ENCODE measurements at regions not wholly inside any gene's neighbourhood (a gene's known extent, or its start where the extent isn't known, plus 50 kb on each side); places are given as distances from the start of the nearest gene placed in this dataset.

DNA sequence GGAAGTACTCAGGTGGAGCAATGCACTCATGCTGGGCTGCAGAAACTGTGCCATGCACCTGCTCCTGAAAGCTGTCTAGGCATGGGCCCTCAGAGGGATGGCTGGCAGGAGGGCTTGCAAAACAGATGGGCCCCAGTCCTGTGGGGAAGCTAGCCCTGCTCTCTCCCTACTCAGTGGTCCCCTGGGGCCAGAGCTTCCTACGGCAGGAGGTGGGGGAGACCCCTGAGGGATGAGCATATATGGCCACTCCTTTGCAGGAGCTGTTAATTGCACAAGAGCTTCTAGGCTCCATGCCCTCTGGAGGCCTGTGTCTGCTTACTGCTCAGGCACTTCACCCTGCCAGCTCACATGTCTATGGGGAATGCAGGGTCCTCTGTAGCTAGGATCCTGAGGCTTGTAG is 545.3 kb upstream of the PTPRD start:
- TF ChIP-seq ARNT (IDR thresholded peaks at IDR 0.05) = no peak
- no peak for TF ChIP-seq LEF1 (IDR thresholded peaks at IDR 0.05; ENCODE audit: borderline replicate concordance)
- no peak for TF ChIP-seq TARDBP (IDR thresholded peaks at IDR 0.05)
- TF ChIP-seq NFRKB (IDR thresholded peaks at IDR 0.05) = no peak
- no peak for TF ChIP-seq SP1 (IDR thresholded peaks at IDR 0.05)
- TF ChIP-seq FOXK2 (IDR thresholded peaks at IDR 0.05) = no peak
- TF ChIP-seq CTBP1 (IDR thresholded peaks at IDR 0.05; ENCODE audit: borderline replicate concordance) = no peak
- TF ChIP-seq FOXM1 (IDR thresholded peaks at IDR 0.05; ENCODE audit: borderline replicate concordance) = no peak
- no peak for TF ChIP-seq BHLHE40 (IDR thresholded peaks at IDR 0.05; ENCODE audit: borderline replicate concordance)
- no peak for TF ChIP-seq ELF4 (IDR thresholded peaks at IDR 0.05)
- TF ChIP-seq SUZ12 (IDR thresholded peaks at IDR 0.05) = no peak
- TF ChIP-seq HDGF (IDR thresholded peaks at IDR 0.05; ENCODE audit: borderline replicate concordance) = no peak
- TF ChIP-seq, protein P1, sequence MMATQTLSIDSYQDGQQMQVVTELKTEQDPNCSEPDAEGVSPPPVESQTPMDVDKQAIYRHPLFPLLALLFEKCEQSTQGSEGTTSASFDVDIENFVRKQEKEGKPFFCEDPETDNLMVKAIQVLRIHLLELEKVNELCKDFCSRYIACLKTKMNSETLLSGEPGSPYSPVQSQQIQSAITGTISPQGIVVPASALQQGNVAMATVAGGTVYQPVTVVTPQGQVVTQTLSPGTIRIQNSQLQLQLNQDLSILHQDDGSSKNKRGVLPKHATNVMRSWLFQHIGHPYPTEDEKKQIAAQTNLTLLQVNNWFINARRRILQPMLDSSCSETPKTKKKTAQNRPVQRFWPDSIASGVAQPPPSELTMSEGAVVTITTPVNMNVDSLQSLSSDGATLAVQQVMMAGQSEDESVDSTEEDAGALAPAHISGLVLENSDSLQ (IDR thresholded peaks at IDR 0.05) = no peak
- TF ChIP-seq FOXA1 (IDR thresholded peaks at IDR 0.05) = no peak
- TF ChIP-seq ZNF384 (IDR thresholded peaks at IDR 0.05) = no peak
- no peak for TF ChIP-seq L3MBTL2 (conservative IDR thresholded peaks at IDR 0.05)
- no peak for DNase-seq (ENCODE audit: extremely low spot score)
- CTCF ChIA-PET = no interaction called here
- POLR2A ChIA-PET = no interaction called here

DNA sequence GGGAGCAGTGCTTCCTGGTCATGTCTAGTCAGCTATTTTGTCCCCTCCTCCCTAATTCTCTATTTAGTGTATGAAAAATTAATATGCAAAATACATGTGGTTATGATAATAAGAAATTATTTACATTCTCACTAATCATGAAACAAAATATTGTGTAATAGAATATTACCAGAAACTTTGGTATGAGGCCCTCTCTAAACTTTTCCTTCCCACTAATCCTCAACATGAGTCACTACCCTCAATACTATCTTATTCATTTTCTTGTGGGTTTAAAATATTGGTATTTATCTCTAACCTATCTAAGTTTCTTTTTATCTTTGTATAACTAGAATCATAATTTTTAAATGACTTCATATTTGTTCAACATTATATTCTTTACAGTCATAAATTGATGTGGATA is 545.9 kb upstream of the PTPRD start:
- ChIA-PET POLR2A (no interaction called here), CTCF (no interaction called here)
- no peak for DNase-seq (ENCODE audit: extremely low spot score)
- TF ChIP-seq LEF1 (IDR thresholded peaks at IDR 0.05; ENCODE audit: borderline replicate concordance) (no peak), NFRKB (IDR thresholded peaks at IDR 0.05) (no peak), HDGF (IDR thresholded peaks at IDR 0.05; ENCODE audit: borderline replicate concordance) (no peak), BHLHE40 (IDR thresholded peaks at IDR 0.05; ENCODE audit: borderline replicate concordance) (no peak), SUZ12 (IDR thresholded peaks at IDR 0.05) (no peak), CTBP1 (IDR thresholded peaks at IDR 0.05; ENCODE audit: borderline replicate concordance) (no peak), ELF4 (IDR thresholded peaks at IDR 0.05) (no peak), ZNF384 (IDR thresholded peaks at IDR 0.05) (no peak), L3MBTL2 (conservative IDR thresholded peaks at IDR 0.05) (no peak), ARNT (IDR thresholded peaks at IDR 0.05) (no peak), FOXK2 (IDR thresholded peaks at IDR 0.05) (no peak)
- TF ChIP-seq, protein P1 (IDR thresholded peaks at IDR 0.05) = no peak

DNA sequence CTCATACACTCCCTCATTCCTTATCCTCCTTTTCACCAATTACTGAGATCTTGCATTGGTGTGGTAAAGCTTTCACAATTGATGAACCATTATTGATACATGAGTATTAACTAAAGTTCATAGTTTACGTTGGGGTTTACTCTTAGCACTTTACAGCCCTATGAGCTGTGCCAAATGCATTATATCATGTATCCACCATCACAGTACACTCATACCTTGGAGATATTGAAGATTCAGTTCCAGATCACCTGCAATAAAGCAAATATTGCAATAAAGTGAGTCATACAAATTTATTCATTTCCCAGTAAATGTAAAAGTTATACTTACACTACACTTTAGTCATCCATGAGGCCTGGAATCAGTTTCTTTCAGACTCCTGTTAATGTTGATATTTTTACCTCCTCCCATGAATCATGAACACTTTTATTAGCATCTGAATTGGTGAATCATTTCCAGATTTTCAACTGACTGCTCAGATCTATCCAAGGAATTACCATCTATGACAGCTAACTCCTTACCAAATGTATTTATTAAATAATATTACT is 546.6 kb upstream of the PTPRD start:
- ChIA-PET POLR2A (no interaction called here), CTCF (no interaction called here)
- no peak for DNase-seq (ENCODE audit: extremely low spot score)
- TF ChIP-seq LEF1 (IDR thresholded peaks at IDR 0.05; ENCODE audit: borderline replicate concordance) (no peak), L3MBTL2 (conservative IDR thresholded peaks at IDR 0.05) (no peak)
- TF ChIP-seq, protein P1 (IDR thresholded peaks at IDR 0.05) = no peak

DNA sequence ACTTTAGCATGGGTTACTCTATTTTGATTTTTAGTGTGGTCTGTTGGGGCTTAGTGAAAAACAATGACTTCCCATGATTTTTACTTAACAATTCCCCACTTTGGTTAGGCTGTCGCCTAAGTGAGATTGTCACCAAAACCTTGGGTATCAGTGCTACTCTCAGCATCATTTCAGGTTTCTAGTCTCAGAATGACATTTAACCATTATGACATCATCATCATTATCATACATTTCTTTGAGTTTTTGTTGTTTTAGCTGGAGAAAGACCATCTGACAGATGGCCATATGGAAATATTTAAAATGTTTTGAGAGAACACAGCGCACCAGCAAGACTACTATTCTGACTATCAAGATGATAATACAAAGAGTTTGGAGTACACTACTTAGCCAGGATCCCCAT is 551.0 kb upstream of the PTPRD start:
- ChIA-PET CTCF (no interaction called here), POLR2A (no interaction called here)
- no peak for DNase-seq (ENCODE audit: extremely low spot score)
- no peak for TF ChIP-seq NFRKB (IDR thresholded peaks at IDR 0.05)
- no peak for TF ChIP-seq FOXM1 (IDR thresholded peaks at IDR 0.05; ENCODE audit: borderline replicate concordance)
- no peak for TF ChIP-seq CTBP1 (IDR thresholded peaks at IDR 0.05; ENCODE audit: borderline replicate concordance)
- TF ChIP-seq, protein P1 (IDR thresholded peaks at IDR 0.05) = no peak
- no peak for TF ChIP-seq ARNT (IDR thresholded peaks at IDR 0.05)
- TF ChIP-seq L3MBTL2 (conservative IDR thresholded peaks at IDR 0.05) = no peak
- no peak for TF ChIP-seq SUZ12 (IDR thresholded peaks at IDR 0.05)
- TF ChIP-seq ELF4 (IDR thresholded peaks at IDR 0.05) = no peak
- TF ChIP-seq FOXA1 (IDR thresholded peaks at IDR 0.05) = no peak
- no peak for TF ChIP-seq TARDBP (IDR thresholded peaks at IDR 0.05)
- no peak for TF ChIP-seq BHLHE40 (IDR thresholded peaks at IDR 0.05; ENCODE audit: borderline replicate concordance)
- TF ChIP-seq SP1 (IDR thresholded peaks at IDR 0.05) = no peak
- no peak for TF ChIP-seq HDGF (IDR thresholded peaks at IDR 0.05; ENCODE audit: borderline replicate concordance)
- TF ChIP-seq ZNF384 (IDR thresholded peaks at IDR 0.05) = no peak
- no peak for TF ChIP-seq LEF1 (IDR thresholded peaks at IDR 0.05; ENCODE audit: borderline replicate concordance)
- no peak for TF ChIP-seq FOXK2 (IDR thresholded peaks at IDR 0.05)

DNA sequence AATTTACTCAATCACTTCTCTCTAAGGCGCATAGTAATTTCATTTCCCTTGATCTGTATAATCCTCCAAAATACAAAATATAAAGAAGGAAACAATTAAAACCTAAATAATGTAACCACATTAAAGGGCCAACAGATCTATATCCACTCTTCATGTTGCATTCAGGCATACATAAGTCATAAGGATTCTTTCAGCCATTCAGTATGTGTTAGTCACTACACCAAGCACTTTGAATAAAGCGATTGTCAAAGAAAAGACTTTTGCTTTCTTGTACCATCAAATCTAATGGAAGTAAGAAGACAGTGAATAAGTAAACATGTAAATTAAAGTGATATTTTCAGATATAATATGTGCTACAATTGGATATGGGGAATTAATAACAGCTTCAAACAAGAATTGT is 569.2 kb upstream of the PTPRD start:
- DNase-seq (ENCODE audit: extremely low spot score) = no peak
- POLR2A ChIA-PET = no interaction called here
- TF ChIP-seq, protein P1 (IDR thresholded peaks at IDR 0.05) = no peak
- TF ChIP-seq BHLHE40 (IDR thresholded peaks at IDR 0.05; ENCODE audit: borderline replicate concordance) (no peak), CTBP1 (IDR thresholded peaks at IDR 0.05; ENCODE audit: borderline replicate concordance) (no peak), ARNT (IDR thresholded peaks at IDR 0.05) (no peak), NFRKB (IDR thresholded peaks at IDR 0.05) (no peak), FOXM1 (IDR thresholded peaks at IDR 0.05; ENCODE audit: borderline replicate concordance) (no peak)
- CTCF ChIA-PET = no interaction called here
